Mucosa of gallbladder (tissue), 1 donor: ENCODE measurements at regions not wholly inside any gene's neighbourhood (a gene's known extent, or its start where the extent isn't known, plus 50 kb on each side); places are given as distances from the start of the nearest gene placed in this dataset.

ENCODE experiments used
- DNase-seq: peaks from one replicate; pipeline ENCODE4 v3.0.0-alpha.2; 2020; ENCODE audit warnings: low spot score
- donor health status: DM: no; HTN: no; CAD: no.

DNA sequence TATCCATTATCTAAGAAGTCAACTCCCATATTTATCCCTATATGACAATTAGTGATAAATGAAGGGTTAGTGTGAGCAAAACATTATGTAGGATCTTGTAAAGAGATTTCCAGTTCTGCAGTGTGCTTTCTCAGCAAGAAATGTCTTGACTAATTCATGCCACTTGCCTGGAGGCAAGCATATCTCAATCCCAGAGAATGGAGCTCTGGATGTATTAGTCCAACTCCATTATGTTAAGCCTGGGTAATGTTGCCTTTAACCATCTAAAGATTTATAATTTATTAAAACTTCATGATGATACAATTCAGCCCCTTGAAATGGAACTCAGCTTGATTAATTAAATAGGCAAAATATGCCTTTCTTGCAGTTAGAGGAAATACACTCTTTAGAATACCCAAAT, 1079.9 kb upstream of the LRRTM3 start:
- DNase-seq, result no peak

DNA sequence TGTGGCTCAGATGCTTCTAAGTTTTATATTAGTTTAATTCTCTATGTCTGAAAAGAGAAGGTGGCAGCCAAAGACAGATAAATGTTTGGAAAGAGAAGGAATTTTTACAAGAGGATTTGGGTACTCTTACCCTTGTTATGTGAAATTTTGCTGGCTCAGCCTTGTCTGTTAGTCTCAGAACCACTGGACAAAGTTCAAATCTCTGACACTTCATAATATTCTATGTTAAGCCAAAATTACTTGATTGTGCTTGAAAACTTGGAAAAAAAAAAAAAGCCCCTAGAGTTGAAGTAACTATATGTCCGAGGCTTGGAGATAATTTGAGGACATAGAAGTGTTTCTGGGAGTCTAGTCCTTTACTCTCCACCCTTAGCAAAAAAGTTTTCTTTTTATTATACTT, 1079.3 kb upstream of the LRRTM3 start:
- DNase-seq, result no peak

DNA sequence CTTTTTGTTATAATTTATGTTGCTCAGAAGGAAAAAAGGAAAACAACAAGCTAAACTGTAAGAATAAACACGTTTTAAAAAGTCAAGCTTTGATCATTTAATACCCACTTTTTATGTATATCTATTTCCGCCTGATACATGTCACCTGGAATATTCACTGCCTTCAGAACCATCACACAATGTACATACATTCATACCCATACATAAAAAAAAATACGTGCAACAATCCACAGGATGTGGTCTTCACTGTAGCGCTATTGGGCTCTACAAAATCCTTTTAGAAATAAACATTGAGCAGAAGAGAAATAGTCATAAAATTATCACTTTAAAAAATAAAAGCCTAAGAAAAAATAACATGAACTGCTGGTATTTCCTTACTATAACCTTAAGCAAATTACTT, 1078.9 kb upstream of the LRRTM3 start:
- DNase-seq, result no peak

DNA sequence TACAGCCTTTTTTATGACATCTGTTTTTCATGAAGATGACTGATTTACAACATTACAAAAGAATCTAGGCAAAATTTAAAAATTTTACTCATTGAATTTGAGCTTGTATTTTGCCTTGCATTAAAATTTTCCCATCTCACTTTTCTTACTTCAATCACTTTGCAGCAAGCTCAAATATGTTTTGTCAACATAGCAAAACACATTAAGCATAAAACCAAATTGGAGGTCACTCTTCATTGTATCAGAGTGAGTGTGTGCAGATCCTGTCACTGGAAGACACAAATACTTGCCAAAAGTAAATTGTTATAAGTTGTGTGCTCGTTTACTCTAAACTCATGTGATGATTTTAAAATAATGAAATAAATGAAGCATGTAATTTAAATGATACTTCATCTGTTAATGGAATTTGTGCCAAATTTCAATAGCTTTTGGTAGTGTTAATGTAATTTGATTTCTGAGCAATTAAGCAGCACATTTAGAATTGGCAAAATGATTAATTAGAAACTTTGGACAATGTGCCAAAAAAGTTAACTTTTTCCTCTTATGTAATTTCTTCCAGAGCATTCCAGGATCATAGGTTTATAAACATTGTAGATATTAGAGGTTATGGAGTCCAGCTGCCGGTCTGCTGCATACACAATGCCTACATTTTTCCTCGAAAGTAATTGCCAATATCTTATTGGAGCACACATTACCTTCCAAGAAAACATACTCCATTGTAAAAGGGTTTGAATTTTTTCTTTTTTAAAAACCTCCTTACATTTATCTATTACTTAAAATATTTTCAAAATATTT, 1078.2 kb upstream of the LRRTM3 start:
- no peak for DNase-seq

DNA sequence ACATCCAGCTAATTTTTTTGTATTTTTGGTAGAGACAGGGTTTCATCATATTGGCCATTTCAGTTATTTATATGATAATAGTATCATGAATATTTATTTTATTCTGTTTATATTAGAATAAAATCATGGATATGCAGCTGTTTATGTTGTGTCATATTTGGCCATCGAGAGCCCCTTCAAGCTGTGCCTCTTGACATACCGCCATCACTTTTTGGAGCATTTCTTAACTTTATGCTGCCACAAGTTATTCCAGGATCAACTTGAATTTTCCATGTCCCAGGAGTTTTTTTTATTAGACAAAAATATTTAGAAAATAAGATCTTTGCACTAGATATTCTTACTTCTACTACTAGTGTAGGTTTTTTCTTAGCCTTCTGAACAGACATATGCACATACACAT, 1067.0 kb upstream of the LRRTM3 start:
- no peak for DNase-seq

DNA sequence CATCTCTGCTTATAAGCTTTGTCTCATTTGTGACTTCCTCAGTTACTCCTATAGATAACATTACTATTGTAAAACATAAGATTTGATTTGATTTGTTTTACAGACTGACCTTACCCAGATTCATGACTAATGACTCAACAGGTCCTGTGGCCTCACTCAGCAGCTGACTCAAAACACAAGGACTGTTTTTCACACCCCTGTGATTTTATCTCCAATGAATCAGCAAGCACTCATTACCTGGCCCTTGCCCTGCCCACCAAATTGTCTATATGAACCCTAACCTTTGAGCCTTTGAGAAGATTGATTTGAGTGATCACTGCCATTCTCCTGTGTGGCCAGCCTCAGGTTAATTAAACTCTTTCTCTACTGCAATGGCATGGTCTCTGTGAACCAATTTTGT, 1064.6 kb upstream of the LRRTM3 start:
- DNase-seq, result no peak
